ENCODE measurements at regions not wholly inside any gene's neighbourhood (a gene's known extent, or its start where the extent isn't known, plus 50 kb on each side); places are given as distances from the start of the nearest gene placed in this dataset.

DNA sequence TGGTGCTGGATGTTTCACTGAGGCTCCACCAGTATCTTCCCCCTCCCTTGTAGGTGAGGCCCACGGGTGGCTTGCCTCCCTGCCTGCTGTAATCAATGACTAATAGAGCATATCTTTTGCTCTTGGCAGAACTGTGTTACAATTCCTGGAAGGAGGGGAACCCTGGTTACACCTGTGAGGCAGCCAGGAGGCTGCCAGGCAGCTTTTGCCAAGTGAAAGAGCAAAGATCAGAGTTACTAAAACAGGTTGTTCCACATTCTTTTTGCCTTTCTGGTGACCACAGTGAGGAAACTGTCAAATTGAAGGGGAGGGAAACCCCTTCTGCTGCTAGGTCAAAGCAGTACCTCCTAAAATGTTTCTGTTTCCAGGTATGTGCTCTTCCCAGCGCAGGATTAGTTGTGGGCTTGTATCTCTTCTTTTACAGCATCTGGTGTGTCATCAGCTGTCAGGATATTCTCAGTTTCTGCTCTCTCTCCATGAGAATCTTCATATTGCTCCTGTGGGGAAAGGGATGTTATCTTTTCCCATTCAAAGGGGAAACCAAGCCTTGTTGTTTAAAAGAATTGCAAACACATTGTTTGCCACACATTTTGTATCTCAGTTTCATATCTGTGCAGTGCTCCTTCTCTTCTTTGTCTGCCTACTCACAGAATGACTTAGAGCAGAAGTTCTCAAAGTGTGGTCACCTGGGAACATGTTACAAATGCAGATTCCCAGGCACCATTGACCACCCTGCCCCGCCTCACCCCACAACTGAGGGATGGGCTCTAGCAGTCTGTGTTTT is 137.4 kb upstream of the UMPS start:
- TF ChIP-seq, protein P1, sequence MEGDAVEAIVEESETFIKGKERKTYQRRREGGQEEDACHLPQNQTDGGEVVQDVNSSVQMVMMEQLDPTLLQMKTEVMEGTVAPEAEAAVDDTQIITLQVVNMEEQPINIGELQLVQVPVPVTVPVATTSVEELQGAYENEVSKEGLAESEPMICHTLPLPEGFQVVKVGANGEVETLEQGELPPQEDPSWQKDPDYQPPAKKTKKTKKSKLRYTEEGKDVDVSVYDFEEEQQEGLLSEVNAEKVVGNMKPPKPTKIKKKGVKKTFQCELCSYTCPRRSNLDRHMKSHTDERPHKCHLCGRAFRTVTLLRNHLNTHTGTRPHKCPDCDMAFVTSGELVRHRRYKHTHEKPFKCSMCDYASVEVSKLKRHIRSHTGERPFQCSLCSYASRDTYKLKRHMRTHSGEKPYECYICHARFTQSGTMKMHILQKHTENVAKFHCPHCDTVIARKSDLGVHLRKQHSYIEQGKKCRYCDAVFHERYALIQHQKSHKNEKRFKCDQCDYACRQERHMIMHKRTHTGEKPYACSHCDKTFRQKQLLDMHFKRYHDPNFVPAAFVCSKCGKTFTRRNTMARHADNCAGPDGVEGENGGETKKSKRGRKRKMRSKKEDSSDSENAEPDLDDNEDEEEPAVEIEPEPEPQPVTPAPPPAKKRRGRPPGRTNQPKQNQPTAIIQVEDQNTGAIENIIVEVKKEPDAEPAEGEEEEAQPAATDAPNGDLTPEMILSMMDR (conservative IDR thresholded peaks at IDR 0.05 in 1 of 2, IDR thresholded peaks at IDR 0.05 in 1 of 2; ENCODE audit: low read depth in 1 of 2, low read length in 2 of 2), result no peak
- TF ChIP-seq EZH2 (IDR thresholded peaks at IDR 0.05; ENCODE audit: low read length, missing control alignments), result no peak

Measured in fibroblast of lung (primary cell).